ENCODE measurements at regions not wholly inside any gene's neighbourhood (a gene's known extent, or its start where the extent isn't known, plus 50 kb on each side); places are given as distances from the start of the nearest gene placed in this dataset.

DNA sequence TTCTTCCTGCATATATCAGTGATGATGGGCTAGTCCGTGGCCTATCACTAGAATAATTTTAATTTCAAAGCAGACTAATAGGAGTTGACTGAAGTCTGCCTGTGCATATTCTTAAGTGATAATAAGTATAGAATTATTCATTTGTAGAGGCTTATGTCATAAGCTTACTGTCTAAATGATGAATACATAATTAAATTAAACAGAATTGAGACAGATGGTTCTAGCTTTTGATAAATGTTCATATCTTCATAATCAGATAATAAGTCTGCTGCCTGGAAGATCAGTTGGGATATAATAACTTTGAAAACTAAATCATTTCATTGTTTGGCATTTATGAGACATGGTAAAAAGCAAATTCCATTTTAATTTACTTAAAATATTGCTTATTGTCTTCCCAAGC lies 1175.6 kb downstream of the TECRL start:
- Histone ChIP-seq H3K4me3 (ENCODE audit: low read length) (no peak overlapping the region), H3K27ac (ENCODE audit: low read depth in 1 of 2, low read length in 2 of 2) (no peak overlapping the region), H3K4me1 (ENCODE audit: insufficient read depth, low read length) (no peaks in the 10 kb centered on the region), H3K27me3 (ENCODE audit: control insufficient read depth in 1 of 2, insufficient read depth in 2 of 2, low read length in 2 of 2) (no peaks in the 10 kb centered on the region), H3K36me3 (ENCODE audit: insufficient read depth, low read length) (no peaks in the 10 kb centered on the region), H3K9me3 (ENCODE audit: control insufficient read depth in 1 of 2, insufficient read depth in 1 of 2, low read length in 2 of 2) (peaks cover 0 to 4% of the 10 kb centered on the region in 2 experiments)
- no peaks in the 10 kb centered on the region for H3K27me3 Mint-ChIP-seq
- DNase-seq, result no peak
- no peaks in the 10 kb centered on the region for H3K36me3 Mint-ChIP-seq (ENCODE audit: low read depth)
- H3K27ac Mint-ChIP-seq, result no peak overlapping the region
- peaks cover 16% of the 10 kb centered on the region for H3K9me3 Mint-ChIP-seq
- intact Hi-C loops (cut with DNase I, micrococcal nuclease), result no loop called here
- ATAC-seq (ENCODE audit: poor library complexity), result no peak
- ChIA-PET CTCF (no interaction called here), POLR2A (no interaction called here)
- TF ChIP-seq, protein P1, sequence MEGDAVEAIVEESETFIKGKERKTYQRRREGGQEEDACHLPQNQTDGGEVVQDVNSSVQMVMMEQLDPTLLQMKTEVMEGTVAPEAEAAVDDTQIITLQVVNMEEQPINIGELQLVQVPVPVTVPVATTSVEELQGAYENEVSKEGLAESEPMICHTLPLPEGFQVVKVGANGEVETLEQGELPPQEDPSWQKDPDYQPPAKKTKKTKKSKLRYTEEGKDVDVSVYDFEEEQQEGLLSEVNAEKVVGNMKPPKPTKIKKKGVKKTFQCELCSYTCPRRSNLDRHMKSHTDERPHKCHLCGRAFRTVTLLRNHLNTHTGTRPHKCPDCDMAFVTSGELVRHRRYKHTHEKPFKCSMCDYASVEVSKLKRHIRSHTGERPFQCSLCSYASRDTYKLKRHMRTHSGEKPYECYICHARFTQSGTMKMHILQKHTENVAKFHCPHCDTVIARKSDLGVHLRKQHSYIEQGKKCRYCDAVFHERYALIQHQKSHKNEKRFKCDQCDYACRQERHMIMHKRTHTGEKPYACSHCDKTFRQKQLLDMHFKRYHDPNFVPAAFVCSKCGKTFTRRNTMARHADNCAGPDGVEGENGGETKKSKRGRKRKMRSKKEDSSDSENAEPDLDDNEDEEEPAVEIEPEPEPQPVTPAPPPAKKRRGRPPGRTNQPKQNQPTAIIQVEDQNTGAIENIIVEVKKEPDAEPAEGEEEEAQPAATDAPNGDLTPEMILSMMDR (IDR thresholded peaks at IDR 0.05), result no peak
- no peaks in the 10 kb centered on the region for H3K4me1 Mint-ChIP-seq (ENCODE audit: low read depth)
- H3K4me3 Mint-ChIP-seq, result no peak overlapping the region

DNA sequence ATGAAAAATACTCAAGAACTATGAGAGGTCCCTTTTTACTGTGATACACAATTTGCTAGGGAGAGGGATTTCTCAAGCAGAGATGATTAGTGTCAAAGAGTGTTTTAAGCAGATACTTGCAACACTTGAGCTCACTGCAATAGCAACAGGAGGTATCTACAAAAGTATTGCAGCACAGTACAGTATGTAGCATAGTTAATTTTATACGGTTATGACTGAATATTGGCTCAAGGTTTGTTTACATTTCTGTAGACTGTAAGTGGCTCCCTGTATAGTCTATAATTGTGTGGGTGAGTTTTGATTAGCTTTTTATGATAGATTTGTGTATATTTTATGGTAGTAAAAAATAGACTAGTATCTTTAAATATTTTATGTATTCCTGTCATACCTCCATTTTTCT lies 1177.2 kb downstream of the TECRL start:
- no peak for DNase-seq
- H3K4me1 ChIP-seq (ENCODE audit: insufficient read depth, low read length), result no peaks in the 10 kb centered on the region
- H3K4me3 Mint-ChIP-seq, result no peak overlapping the region
- no peak for ATAC-seq (ENCODE audit: poor library complexity)
- H3K9me3 ChIP-seq (ENCODE audit: control insufficient read depth in 1 of 2, insufficient read depth in 1 of 2, low read length in 2 of 2), result peaks cover 4% of the 10 kb centered on the region in 2 experiments
- no peak overlapping the region for H3K27ac ChIP-seq (ENCODE audit: low read depth in 1 of 2, low read length in 2 of 2)
- H3K36me3 ChIP-seq (ENCODE audit: insufficient read depth, low read length), result no peaks in the 10 kb centered on the region
- CTCF ChIA-PET, result no interaction called here
- H3K36me3 Mint-ChIP-seq (ENCODE audit: low read depth), result no peaks in the 10 kb centered on the region
- H3K27me3 ChIP-seq (ENCODE audit: control insufficient read depth in 1 of 2, insufficient read depth in 2 of 2, low read length in 2 of 2), result no peaks in the 10 kb centered on the region
- no peaks in the 10 kb centered on the region for H3K27me3 Mint-ChIP-seq
- no peaks in the 10 kb centered on the region for H3K4me1 Mint-ChIP-seq (ENCODE audit: low read depth)
- POLR2A ChIA-PET, result no interaction called here
- H3K9me3 Mint-ChIP-seq, result peaks cover 8% of the 10 kb centered on the region
- no peak overlapping the region for H3K4me3 ChIP-seq (ENCODE audit: low read length)
- no peak overlapping the region for H3K27ac Mint-ChIP-seq
- intact Hi-C loops (cut with DNase I, micrococcal nuclease), result no loop called here
- TF ChIP-seq, protein P1 (IDR thresholded peaks at IDR 0.05), result no peak

DNA sequence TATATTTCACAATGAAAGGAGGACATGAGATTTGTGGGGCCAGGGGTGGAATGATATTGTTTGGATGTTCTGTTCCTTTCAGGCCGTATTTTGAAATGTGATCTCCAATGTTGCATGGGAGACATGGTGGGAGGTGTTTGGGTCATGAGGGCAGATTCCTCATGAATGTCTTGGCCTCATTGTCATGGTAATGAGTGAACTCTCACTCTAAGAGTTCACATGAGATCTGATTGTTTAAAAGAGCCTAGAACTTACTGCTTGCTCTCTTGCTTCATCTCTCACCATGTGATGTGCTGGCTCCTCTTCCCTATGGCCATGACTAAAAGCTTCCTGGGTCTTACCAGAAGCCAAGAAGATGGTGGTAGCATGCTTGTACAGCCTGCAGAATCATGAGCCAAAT lies 1183.0 kb downstream of the TECRL start:
- no peaks in the 10 kb centered on the region for H3K27me3 Mint-ChIP-seq
- peaks cover 9% of the 10 kb centered on the region for H3K9me3 Mint-ChIP-seq

More for the DNA sequence above, 1183.0 kb downstream of the TECRL start:
- Mint-ChIP-seq H3K36me3 (ENCODE audit: low read depth) (no peaks in the 10 kb centered on the region), H3K27ac (no peak overlapping the region), H3K4me1 (ENCODE audit: low read depth) (no peaks in the 10 kb centered on the region), H3K4me3 (no peak overlapping the region)
- ATAC-seq (ENCODE audit: poor library complexity) (no peak), DNase-seq (no peak)
- POLR2A ChIA-PET, result no interaction called here
- Histone ChIP-seq H3K9me3 (ENCODE audit: control insufficient read depth in 1 of 2, insufficient read depth in 1 of 2, low read length in 2 of 2) (peaks cover 3 to 15% of the 10 kb centered on the region in 2 experiments), H3K4me3 (ENCODE audit: low read length) (no peak overlapping the region), H3K4me1 (ENCODE audit: insufficient read depth, low read length) (no peaks in the 10 kb centered on the region), H3K36me3 (ENCODE audit: insufficient read depth, low read length) (no peaks in the 10 kb centered on the region), H3K27me3 (ENCODE audit: control insufficient read depth in 1 of 2, insufficient read depth in 2 of 2, low read length in 2 of 2) (no peaks in the 10 kb centered on the region), H3K27ac (ENCODE audit: low read depth in 1 of 2, low read length in 2 of 2) (no peak overlapping the region)
- TF ChIP-seq, protein P1 (IDR thresholded peaks at IDR 0.05), result no peak
- CTCF ChIA-PET, result no interaction called here
- intact Hi-C loops (cut with DNase I, micrococcal nuclease), result no loop called here

All from CD4-positive, alpha-beta T cell (primary cell).